HepG2 (cell line): ENCODE measurements at regions not wholly inside any gene's neighbourhood (a gene's known extent, or its start where the extent isn't known, plus 50 kb on each side); places are given as distances from the start of the nearest gene placed in this dataset.

ENCODE experiments used
- ATAC-seq: fragments of 200-7000 bp; cut with Tn5 transposase; 3 replicates; pipeline ENCODE4 v1.9.1; 2020; ENCODE audit warnings: mild to moderate bottlenecking, moderate library complexity
- BruUV-seq: library from RNA; stranded (reverse); fragments of 400-500 nt; replicated peaks from 2 replicates; lab custom pipeline; 2021; lab: Mats Ljungman, UMichigan
- CTCF ChIA-PET: fragments of 300-600 bp; formaldehyde crosslinking; extraction: SDS; loops from one replicate; lab custom pipeline; 2021; ENCODE audit warnings: low total read pairs, inconsistent platforms, low intra/inter-chr PET ratio; lab: Yijun Ruan, JAX
- POLR2A ChIA-PET: fragments of 350-600 bp; sonication (Branson Sonifier 250); formaldehyde crosslinking; loops from one replicate; lab custom pipeline; 2020; ENCODE audit warnings: antibody characterized with exemption, inconsistent platforms; lab: Yijun Ruan, JAX
- DNase-seq: peaks from one replicate; pipeline ENCODE4 v3.0.0-alpha.2; 2015; ENCODE audit warnings: low spot score
- FAIRE-seq: peaks from 3 replicates; lab custom pipeline; 2011; peaks lifted over from hg19 to GRCh38; lab: Jason Lieb, UNC
- H2AFZ ChIP-seq: one replicate; pipeline ENCODE4 v1.6.1; 2011; ENCODE audit warnings: low read length, inconsistent platforms
- H3K27ac ChIP-seq: fragments of 300-600 bp; 3 replicates; pipeline ENCODE4 v1.8.0; 2011; ENCODE audit warnings: mixed run types, mild to moderate bottlenecking, mixed read lengths, low read length, inconsistent platforms; ENCODE audit not compliant: insufficient read depth; ENCODE audit errors: extremely low read length
- H3K27me3 ChIP-seq, 2 experiments: fragments of 200-600 bp in 1 of 2; 2 replicates in 1 of 2; 3 replicates in 1 of 2; pipeline versions ENCODE4 v1.6.0 to v1.8.0; 2011; ENCODE audit warnings: low read length in 2 of 2, mild to moderate bottlenecking in 2 of 2, moderate library complexity in 2 of 2, inconsistent platforms in 1 of 2; ENCODE audit not compliant: insufficient read depth in 2 of 2, control insufficient read depth in 1 of 2
- H3K36me3 ChIP-seq, 2 experiments: fragments of 200-600 bp in 1 of 2; replicated peaks in 1 of 2; 2 replicates in 1 of 2; 3 replicates in 1 of 2; pipeline versions ENCODE4 v1.5.1 to v1.8.0; 2011; ENCODE audit warnings: low read length in 2 of 2, inconsistent platforms in 1 of 2; ENCODE audit not compliant: insufficient read depth in 2 of 2, control insufficient read depth in 1 of 2
- H3K4me1 ChIP-seq: 2 replicates; pipeline ENCODE4 v1.5.1; 2012; ENCODE audit warnings: low read length, inconsistent platforms; ENCODE audit not compliant: insufficient read depth
- H3K4me2 ChIP-seq: 2 replicates; pipeline ENCODE4 v1.6.0; 2011; ENCODE audit warnings: low read depth, low read length, inconsistent platforms
- H3K4me3 ChIP-seq, 3 experiments: fragments of 200-600 bp in 1 of 3; sonication (generic), shearing (Covaris generic) in 1 of 3; replicated peaks in 1 of 3; 2 replicates each; pipeline ENCODE4 v1.5.1; 2011 to 2016; ENCODE audit warnings: low read length in 3 of 3, inconsistent platforms in 2 of 3, low read depth in 2 of 3, mild to moderate bottlenecking in 2 of 3, control low read depth in 1 of 3, mixed read lengths in 1 of 3; ENCODE audit not compliant: insufficient read depth in 1 of 3
- H3K79me2 ChIP-seq: one replicate; pipeline ENCODE4 v1.6.1; 2011; ENCODE audit warnings: low read length, inconsistent platforms; ENCODE audit not compliant: insufficient read depth
- H3K9ac ChIP-seq: 2 replicates; pipeline ENCODE4 v1.6.0; 2011; ENCODE audit warnings: mild to moderate bottlenecking, low read depth, low read length, inconsistent platforms; ENCODE audit not compliant: insufficient read depth
- H3K9me3 ChIP-seq: 2 replicates; pipeline ENCODE4 v1.5.1; 2012; ENCODE audit warnings: mild to moderate bottlenecking, low read length
- H4K20me1 ChIP-seq: 2 replicates; pipeline ENCODE4 v1.6.0; 2011; ENCODE audit warnings: inconsistent platforms, mild to moderate bottlenecking, low read length, moderate library complexity; ENCODE audit not compliant: insufficient read depth
- GTF3A ChIP-seq: sonication (generic); formaldehyde crosslinking; conservative IDR thresholded peaks from 2 replicates; pipeline ENCODE4 v1.4.0; 2020; ENCODE audit warnings: mild to moderate bottlenecking, missing genetic modification reagents
- NFIC ChIP-seq: IDR thresholded peaks from 2 replicates; pipeline ENCODE4 v1.6.1; 2012; ENCODE audit warnings: mild to moderate bottlenecking, low read length, inconsistent platforms
- PHB2 ChIP-seq: fragments of 450-650 bp; IDR thresholded peaks from 2 replicates; pipeline ENCODE4 v1.6.1; 2018; ENCODE audit not compliant: partially characterized antibody
- TGIF2 ChIP-seq: IDR thresholded peaks from 2 replicates; pipeline ENCODE4 v1.6.1; 2016; ENCODE audit warnings: control low read depth, missing compliant biosample characterization
- ZBTB26 ChIP-seq: IDR thresholded peaks from 2 replicates; pipeline ENCODE4 v1.6.1; 2016; ENCODE audit warnings: missing compliant biosample characterization, missing genetic modification reagents, borderline replicate concordance
- ZFP62 ChIP-seq: sonication (generic); formaldehyde crosslinking; IDR thresholded peaks from 2 replicates; pipeline ENCODE4 v1.4.0; 2020; ENCODE audit warnings: missing genetic modification reagents
- ZNF124 ChIP-seq: sonication (generic); formaldehyde crosslinking; IDR thresholded peaks from 2 replicates; pipeline ENCODE4 v1.4.0; 2020; ENCODE audit warnings: missing genetic modification reagents
- ZNF496 ChIP-seq: sonication (generic); formaldehyde crosslinking; IDR thresholded peaks from 2 replicates; pipeline ENCODE4 v1.8.1; 2023; ENCODE audit warnings: mild to moderate bottlenecking, moderate library complexity, missing genetic modification reagents; ENCODE audit not compliant: insufficient replicate concordance
- ZNF788 ChIP-seq: sonication (generic); formaldehyde crosslinking; IDR thresholded peaks from 2 replicates; pipeline ENCODE4 v1.5.0; 2020; ENCODE audit warnings: mild to moderate bottlenecking, missing genetic modification reagents, borderline replicate concordance
- ZNF790 ChIP-seq: sonication (generic); formaldehyde crosslinking; IDR thresholded peaks from 2 replicates; pipeline ENCODE4 v1.8.0; 2022; ENCODE audit warnings: missing genetic modification reagents, mild to moderate bottlenecking, borderline replicate concordance
- ZSCAN22 ChIP-seq: sonication (generic); formaldehyde crosslinking; IDR thresholded peaks from 2 replicates; pipeline ENCODE4 v1.4.0; 2020; ENCODE audit warnings: mild to moderate bottlenecking, missing genetic modification reagents
- WGBS: methylation state at CpG from one replicate; pipeline ENCODE4 v1.1.6; 2017; ENCODE audit warnings: low lambda C conversion rate; 5-methylcytosine and 5-hydroxymethylcytosine counted together
- in situ Hi-C: cut with HindIII; loops from 2 replicates; pipeline ENCODE4 v1.10.0; 2017; ENCODE audit warnings: low pct_unique_long_range_greater_than_20kb; ENCODE audit not compliant: extremely low pct_ligation_motif_present
- intact Hi-C: fragments of 100-400 bp; cut with micrococcal nuclease; formaldehyde crosslinking; loops from one replicate; pipeline ENCODE4 v1.10.0; 2022; ENCODE audit not compliant: unreplicated experiment

DNA sequence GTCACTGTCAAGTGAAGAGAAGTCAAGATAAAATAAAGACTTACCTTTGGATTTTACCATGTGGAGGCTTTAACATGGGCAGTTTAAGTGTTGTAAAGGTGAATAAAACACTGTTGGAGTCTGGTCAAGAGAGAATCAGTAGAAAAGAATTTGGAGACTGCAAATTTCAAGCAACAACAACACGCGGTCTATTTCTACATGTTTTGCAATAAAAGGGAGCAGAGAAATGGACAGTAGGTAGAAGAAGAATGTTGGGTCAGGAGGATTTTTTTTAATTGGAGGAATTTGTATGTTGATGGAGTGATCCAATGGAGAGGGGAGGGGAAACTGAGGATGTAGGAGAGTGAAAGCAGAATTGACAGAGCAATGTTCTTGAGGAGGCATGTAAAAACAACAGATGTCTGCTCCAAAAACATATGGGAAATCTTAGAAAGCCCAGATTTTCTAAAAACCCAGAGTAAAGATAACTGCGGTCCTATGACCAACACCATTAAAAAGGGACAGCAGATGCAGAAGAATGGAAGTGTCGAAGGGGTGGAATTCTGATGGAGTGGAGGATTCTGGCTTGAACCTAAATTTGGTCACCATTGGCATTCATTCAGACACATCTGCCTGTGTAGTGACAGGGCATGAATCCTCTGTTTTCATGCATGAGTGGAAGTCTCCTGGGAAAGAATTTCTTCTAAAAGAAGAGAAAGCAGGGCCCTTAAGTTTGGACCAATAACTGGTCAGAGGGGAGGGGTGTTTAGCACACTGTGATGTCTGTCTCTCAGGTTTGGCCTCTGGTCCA, 68.0 kb upstream of the OSBPL8 start:
- Histone ChIP-seq H3K79me2 (no peaks in the 10 kb centered on the region), H2AFZ (no peak overlapping the region), H3K36me3 (no peaks in the 10 kb centered on the region), H3K4me1 (peaks cover 1% of the 10 kb centered on the region), H3K4me2 (no peak overlapping the region), H3K27me3 (no peaks in the 10 kb centered on the region), H3K4me3 (no peak overlapping the region), H4K20me1 (no peaks in the 10 kb centered on the region), H3K27ac (no peak overlapping the region), H3K9me3 (no peaks in the 10 kb centered on the region), H3K9ac (no peak overlapping the region)
- POLR2A ChIA-PET, result no interaction called here
- TF ChIP-seq ZNF788 (CRISPR knock-in tag) (no peak), ZFP62 (CRISPR knock-in tag) (no peak), ZBTB26 (CRISPR knock-in tag) (no peak), TGIF2 (CRISPR knock-in tag) (no peak), ZSCAN22 (CRISPR knock-in tag) (no peak), ZNF496 (CRISPR knock-in tag) (no peak), ZNF124 (CRISPR knock-in tag) (no peak), NFIC (no peak), PHB2 (no peak), ZNF790 (no peak), GTF3A (CRISPR knock-in tag) (no peak)
- in situ Hi-C loops, result no loop called here
- no peak for DNase-seq
- intact Hi-C loops, result no loop called here
- WGBS, result 56% methylated on average over 4 of the region's 4 CpGs
- BruUV-seq, result no TSS peak
- CTCF ChIA-PET, result no interaction called here
- ATAC-seq, result no peak
- no peak for FAIRE-seq
